HG03064 (cell line): ENCODE measurements at regions not wholly inside any gene's neighbourhood (a gene's known extent, or its start where the extent isn't known, plus 50 kb on each side); places are given as distances from the start of the nearest gene placed in this dataset.
A peak's percentile ranks its signal among the peaks of the same experiment; 100 is the strongest.

ENCODE experiments used
- ATAC-seq: cut with Tn5 transposase; IDR thresholded peaks from one replicate; pipeline ENCODE4 v1.9.1; 2021; ENCODE audit warnings: low read depth; ENCODE audit not compliant: unreplicated experiment

- no peak for ATAC-seq
Observed at GRCh38 chr2:177119099-177119498, 93.5 kb upstream of the HNRNPA3 start.

- ATAC-seq = no peak
Observed at GRCh38 chr2:177123048-177123447, 89.5 kb upstream of the HNRNPA3 start.

DNA sequence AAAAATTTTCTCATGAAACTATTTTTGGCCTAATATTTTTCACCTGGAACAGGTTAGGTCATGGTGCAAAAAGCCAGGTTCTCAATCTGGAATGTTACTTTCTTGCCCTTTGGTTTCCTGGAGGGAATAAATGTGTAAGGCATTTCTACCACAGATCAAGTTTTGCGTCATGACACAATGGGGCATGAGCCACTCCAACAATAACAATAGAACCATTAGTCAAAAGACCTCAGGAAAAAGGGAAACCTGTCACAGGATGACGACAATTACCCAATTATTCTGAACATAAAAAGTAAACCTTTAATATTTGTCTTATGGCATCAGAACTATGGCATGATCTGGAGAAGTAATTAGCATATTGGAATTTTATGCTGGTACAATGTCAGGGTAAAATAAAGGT lies 88.2 kb upstream of the HNRNPA3 start:
- ATAC-seq = no peak

- no peak for ATAC-seq
Observed at GRCh38 chr2:177127821-177128220, 84.8 kb upstream of the HNRNPA3 start.

GRCh38 chr2:177129610-177130009 lies 83.0 kb upstream of the HNRNPA3 start:
- ATAC-seq = no peak

DNA sequence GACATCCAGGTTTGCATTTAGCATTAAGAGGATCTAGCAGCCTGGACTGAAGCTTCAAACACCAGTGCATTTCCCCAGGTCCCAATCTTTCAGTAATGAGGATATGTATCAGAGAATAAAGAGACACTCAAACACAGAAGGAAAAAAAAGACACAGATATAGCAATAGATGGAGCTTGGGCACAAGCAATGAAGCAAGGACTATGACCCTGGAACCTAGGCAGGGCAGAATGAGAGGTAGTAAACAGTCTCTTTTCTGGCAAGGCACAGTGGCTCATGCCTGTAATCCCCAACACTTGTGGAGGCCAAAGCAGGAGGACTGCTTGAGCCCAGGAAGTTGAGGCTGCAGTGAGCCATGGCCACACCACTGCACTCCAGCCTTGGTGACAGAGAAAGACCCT lies 80.7 kb upstream of the HNRNPA3 start:
- ATAC-seq = no peak

DNA sequence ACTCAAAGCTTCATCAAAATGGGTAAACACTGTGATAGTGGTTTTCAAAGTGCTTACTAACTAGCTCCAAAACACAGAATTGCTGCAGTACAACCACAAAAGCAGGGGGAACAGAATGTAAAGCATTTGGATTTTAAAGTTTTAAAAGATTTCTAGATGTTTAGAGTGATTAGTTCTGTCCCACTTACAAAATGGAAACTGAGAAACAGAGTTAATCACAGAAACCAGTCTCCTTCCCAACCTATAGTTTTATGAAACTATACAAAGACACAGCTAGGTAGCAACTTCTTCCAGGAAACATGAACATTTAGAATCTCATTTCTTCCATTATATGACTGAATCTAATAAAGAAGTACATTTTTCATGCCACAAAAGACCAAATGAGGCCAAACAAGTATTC lies 73.8 kb upstream of the HNRNPA3 start:
- no peak for ATAC-seq

- no peak for ATAC-seq
Observed at GRCh38 chr2:177141866-177142265, 70.7 kb upstream of the HNRNPA3 start.

- no peak for ATAC-seq
Observed at GRCh38 chr2:177143444-177143843, 69.2 kb upstream of the HNRNPA3 start.

DNA sequence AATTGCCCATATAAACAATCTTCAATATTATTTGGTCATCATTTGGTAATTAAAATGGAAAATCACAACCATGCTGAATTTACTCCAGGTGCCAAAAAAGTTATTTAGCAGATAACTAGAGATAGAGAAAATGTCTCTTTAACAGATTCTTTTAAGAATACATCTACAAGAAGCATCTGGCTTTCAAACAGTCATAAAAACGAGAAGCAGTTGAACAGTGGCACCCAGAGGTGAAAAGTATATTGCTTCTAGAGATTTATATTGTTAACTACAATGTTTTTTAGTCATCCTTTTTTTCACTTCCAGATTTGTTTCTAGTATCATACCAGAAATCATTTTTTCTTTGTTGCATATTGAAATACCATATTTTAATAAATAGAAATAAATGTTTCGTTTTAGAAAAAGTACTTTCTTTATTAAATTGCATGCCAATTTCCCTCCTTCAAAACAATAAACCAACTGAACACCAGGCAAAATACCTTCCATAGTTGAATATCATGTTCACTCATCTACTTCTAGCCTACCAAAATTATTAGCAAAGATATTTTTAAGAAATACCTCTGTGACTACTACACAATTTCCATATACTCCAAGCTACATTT lies 65.4 kb upstream of the HNRNPA3 start:
- ATAC-seq = peak; percentile 76

- ATAC-seq = no peak
Observed at GRCh38 chr2:177147834-177148445, 64.7 kb upstream of the HNRNPA3 start.

DNA sequence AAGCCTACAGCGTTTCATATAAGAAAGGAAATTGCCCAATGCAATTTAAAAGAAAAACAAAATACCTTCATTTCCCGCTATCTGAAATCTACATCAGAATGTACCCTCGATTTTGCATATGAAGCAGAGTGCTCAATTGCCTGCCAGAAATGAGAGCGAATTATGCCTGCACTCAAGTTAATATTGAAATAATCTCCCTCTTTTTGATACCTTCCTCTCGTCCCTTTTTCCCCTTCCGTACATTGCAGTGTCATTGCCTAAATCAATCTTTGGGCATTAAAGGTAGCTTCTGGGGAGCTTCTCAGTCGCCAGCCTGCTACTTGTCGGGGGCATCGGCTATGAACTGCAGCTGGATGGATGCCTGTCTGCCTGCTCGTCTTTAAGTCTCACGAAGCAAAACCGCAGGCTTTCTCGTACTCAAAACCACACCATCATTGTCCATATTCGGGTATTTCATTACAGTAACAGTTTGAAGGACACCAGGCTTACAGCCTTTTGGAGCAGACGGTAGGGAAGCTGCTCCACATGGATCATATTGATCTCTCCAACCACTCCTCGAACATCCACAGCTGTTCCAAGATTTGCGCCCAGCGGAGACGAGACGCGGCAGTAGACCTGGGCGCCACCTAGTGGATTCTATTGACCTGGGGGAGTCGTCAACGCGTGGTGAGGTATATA lies 64.0 kb upstream of the HNRNPA3 start:
- peak; percentile 75 for ATAC-seq

- ATAC-seq = no peak
Observed at GRCh38 chr2:177149155-177149503, 63.5 kb upstream of the HNRNPA3 start.

DNA sequence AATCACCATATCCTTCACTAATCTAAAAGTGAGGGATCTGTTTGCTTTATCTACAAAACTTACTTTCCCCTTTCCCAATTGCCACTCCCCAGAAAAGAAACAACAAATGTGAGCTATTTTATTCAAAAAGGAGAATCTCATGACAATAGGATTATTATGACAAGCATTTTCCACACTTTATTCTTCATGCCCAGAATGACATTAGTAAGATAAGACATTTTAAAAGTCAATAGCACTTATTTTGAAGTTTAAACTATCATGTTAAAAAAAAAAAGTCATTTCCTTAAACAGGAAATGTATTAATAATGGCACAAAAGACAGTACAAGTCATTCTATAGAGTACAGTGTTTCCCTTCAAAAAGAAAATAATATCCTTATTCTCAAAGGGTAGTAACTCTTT lies 58.8 kb upstream of the HNRNPA3 start:
- ATAC-seq = no peak

GRCh38 chr2:177154809-177155208 lies 57.8 kb upstream of the HNRNPA3 start:
- no peak for ATAC-seq

- no peak for ATAC-seq
Observed at GRCh38 chr2:177155631-177156030, 57.0 kb upstream of the HNRNPA3 start.

GRCh38 chr2:177161741-177162460 lies 50.7 kb upstream of the HNRNPA3 start:
- ATAC-seq = no peak
